Middle frontal gyrus (tissue), 1 donor: ENCODE measurements at regions not wholly inside any gene's neighbourhood (a gene's known extent, or its start where the extent isn't known, plus 50 kb on each side); places are given as distances from the start of the nearest gene placed in this dataset.

Experiments
- DNase-seq: peaks from one replicate; pipeline ENCODE4 v3.0.0-alpha.2; 2015; ENCODE audit warnings: low spot score; ENCODE audit errors: extremely low spot score

- DNase-seq = no peak
These were observed 238.5 kb upstream of the CSF3R start for GRCh38 chr1:36721261-36721660.

DNA sequence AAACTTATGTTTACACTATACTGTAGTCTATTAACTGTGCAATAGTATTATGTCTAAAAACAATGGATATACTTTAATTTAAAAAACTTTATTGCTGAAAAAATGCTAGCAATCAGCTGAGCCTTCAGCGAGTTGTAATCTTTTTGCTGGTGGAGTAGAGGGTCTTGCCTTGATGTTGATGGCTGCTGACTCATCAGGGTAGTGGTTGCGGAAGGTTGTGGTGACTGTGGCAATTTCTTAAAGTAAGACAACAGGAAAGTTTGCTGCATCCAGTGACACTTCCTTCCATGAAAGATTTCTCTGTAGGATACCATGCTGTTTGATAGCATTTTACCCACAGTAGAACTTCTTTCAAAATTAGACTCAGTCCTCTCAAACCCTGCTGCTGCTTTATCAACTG, 234.7 kb upstream of the CSF3R start:
- DNase-seq = no peak

- no peak for DNase-seq
These were observed 233.1 kb upstream of the CSF3R start for GRCh38 chr1:36715797-36716196.

GRCh38 chr1:36714301-36714700, 231.6 kb upstream of the CSF3R start:
- no peak for DNase-seq

DNA sequence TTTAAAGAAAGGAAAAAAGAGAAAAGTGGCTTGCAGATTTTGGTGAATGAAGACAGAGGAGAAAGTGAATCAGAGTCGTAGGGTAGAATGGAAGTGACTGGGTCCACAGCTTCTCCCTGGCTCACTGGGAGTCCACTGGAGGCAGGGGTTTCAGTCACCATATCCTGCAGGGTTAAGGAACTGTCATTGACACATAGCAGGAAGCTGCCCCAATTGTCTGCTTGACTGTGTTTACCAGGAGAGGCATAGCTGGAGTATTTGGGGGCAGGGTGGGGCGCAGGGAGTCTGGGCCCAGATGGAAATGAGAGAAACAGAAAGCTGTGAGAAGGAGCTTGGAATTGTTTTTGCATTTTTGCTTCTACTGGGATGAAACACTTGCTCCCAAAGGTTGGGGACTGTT, 228.8 kb upstream of the CSF3R start:
- DNase-seq = no peak

DNA sequence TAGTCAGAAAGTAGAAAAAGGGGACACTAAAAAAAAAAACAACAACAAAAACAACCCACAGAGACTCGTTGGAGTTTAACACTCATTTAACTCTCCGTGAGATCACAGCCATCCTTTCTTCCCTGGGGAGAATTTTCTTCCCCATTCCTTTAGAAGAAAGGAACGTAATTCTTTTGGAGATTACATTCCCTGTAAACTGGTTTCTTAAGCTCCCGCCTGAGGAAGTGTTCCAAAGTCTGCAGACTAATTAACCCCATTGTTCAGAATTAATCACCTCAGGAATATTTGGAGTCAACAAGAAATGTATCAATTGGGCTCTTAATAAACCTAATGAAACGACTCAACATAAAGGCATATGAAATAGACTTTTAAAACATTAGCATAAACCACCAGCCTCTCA, 228.2 kb upstream of the CSF3R start:
- no peak for DNase-seq

- DNase-seq = no peak
These were observed 227.3 kb upstream of the CSF3R start for GRCh38 chr1:36709869-36710481.

- DNase-seq = no peak
These were observed 225.9 kb upstream of the CSF3R start for GRCh38 chr1:36708587-36708986.

GRCh38 chr1:36707221-36707620, 224.5 kb upstream of the CSF3R start:
- no peak for DNase-seq

DNA sequence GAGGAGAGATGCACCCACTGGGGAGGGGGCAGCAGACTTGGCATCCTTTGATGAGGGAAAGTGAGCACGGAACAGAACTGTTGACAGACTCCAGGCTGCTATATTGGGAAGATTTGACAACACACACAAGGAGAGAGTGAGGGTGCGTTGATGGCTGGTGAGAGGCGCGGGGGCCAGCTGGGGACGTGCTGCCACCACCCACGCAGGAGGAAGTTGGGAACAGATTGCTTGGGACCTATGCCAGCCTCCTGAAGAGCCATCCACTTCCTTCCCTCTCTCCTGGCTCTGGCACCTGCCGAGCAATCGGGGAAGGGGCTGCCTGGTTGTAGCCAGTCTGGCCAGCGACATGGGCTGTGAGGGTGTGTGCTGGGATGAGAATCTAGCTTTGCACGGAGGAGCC, 223.7 kb upstream of the CSF3R start:
- DNase-seq = no peak

DNA sequence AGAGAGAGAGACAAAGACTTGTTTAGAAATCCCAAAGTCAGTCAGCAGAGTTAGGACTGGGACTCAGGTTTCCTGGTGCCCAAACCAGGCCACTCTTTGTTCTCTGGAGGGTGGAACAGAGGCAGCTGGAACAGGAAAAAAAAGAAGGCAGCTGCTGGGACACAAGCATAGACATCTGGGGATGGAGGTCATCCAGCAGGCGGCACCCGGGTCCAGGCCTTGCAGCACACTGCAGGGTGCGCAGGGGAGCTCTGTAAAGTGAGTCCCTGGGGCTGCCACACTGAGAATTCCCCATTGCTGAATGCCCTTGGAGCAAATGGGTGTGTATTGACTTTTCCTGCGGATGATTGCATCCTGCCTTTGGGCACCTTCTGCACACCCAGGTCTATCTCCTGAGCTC, 222.9 kb upstream of the CSF3R start:
- DNase-seq = no peak

DNA sequence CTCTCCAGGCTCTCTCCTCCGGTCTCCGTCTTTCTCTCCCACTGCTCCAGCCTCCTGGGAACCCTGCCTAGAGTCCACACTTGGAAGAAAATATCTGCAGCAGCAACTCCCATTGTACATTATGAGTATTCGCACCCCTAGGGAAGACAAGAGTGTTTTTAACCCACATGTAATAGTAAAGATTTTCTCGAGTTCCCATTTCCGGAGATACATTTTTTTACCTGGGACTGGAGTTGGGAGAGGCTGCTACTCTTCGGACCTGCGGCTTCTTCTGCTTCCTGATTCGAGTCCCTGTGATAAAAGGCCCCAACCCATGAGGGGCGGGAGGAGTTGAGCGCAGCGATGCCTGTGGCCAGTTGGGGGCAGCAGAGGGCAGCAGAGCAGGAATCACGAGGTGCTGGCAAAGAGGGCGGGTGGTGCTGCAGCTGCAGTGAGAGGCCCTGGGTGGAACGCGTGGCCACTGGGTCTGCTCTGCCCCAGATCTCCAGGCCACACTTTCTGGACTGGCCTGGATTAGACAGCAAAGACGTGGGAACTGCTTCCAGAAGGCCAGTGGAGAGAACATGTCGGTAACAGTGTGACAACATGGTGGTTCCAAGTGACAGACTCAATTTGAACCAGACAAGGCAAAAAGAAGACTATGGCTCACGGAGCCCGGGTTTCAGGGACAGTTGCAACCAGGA, 221.0 kb upstream of the CSF3R start:
- DNase-seq = peak; percentile 66

GRCh38 chr1:36702963-36703362, 220.2 kb upstream of the CSF3R start:
- DNase-seq = no peak

- DNase-seq = peak; percentile 9
These were observed 216.6 kb upstream of the CSF3R start for GRCh38 chr1:36699113-36699911.

GRCh38 chr1:36697836-36698605, 215.3 kb upstream of the CSF3R start:
- DNase-seq = no peak

DNA sequence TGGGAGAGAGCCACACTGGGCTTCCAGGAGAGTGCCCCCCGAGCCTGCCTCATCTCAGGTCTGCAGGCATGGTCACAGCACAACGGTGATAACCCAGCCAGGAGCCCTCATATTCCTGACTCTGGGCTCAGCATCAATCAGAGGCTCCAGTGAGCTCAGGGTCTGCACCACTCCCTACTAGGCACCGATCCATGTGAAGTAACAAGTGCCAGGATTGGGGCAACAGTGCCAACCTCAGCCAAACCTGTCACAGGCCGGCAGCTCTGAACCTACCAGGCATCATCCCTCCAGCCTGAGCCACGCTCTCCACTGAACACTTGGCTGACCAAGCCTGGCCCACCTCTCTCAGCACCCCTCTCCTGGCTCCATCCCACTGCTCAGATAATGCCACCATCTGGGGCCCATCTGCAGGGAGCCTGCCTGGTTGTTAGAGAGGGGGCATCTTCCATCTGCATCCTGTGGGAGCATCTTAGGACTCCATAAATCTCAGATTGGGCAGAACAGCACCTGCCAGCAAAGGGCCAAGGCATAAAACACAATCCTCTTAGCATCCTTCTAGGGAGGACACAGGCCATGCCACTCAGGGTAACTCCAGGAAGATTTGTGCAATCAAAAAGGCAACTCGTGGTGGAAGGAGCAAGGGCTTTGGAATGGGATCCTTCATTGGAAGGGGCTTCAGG, 213.7 kb upstream of the CSF3R start:
- no peak for DNase-seq

DNA sequence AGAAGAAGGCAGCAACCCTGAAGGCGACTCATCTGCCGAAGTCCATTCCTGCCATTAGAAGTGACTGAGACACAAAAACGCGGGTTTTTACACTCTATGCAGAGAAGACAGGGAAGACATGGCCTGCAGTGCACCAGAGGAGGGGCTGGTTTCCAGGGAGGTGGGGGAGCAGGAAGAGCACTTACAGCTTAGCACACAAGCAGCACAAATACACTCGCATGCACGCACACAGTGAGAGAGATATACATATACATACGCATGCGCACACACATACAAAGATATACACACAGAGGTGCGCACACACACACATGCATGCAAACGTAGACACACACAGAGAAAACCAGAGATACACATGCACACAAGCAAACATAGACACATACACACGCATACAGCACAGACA, 210.9 kb upstream of the CSF3R start:
- DNase-seq = no peak

GRCh38 chr1:36693161-36693525, 210.4 kb upstream of the CSF3R start:
- DNase-seq = no peak

GRCh38 chr1:36692465-36693160, 209.9 kb upstream of the CSF3R start:
- DNase-seq = no peak

GRCh38 chr1:36691374-36691773, 208.7 kb upstream of the CSF3R start:
- DNase-seq = no peak

GRCh38 chr1:36689992-36690391, 207.3 kb upstream of the CSF3R start:
- DNase-seq = no peak
